ENCODE measurements at regions not wholly inside any gene's neighbourhood (a gene's known extent, or its start where the extent isn't known, plus 50 kb on each side); places are given as distances from the start of the nearest gene placed in this dataset.
"Not testable (repeated sequence)": the region's sequence is repeated elsewhere in the genome, so short reads cannot be mapped to it uniquely, and the experiment has no call there.

GRCh38 chr12:131199221-131199620 lies 245.5 kb downstream of the ADGRD1 start:
- Histone ChIP-seq H3K9me3 (no peaks in the 10 kb centered on the region), H3K4me1 (no peaks in the 10 kb centered on the region), H3K27ac (no peak overlapping the region), H3K36me3 (no peaks in the 10 kb centered on the region), H3K27me3 (no peaks in the 10 kb centered on the region), H3K4me3 (replicated peaks in 1 of 3) (no peak overlapping the region)
- intact Hi-C loops (cut with DNase I), result no loop called here
- no peak for TF ChIP-seq POLR2A (IDR thresholded peaks at IDR 0.05)
- no peak for TF ChIP-seq CTCF (IDR thresholded peaks at IDR 0.05)
- DNase-seq, result no peak
- 77 to 78% methylated on average over 3 of the region's 3 CpGs for WGBS, 2 donors

GRCh38 chr12:131201912-131202311 lies 248.2 kb downstream of the ADGRD1 start:
- H3K27me3 ChIP-seq; DNase-seq; H3K4me1 ChIP-seq; H3K27ac ChIP-seq; H3K36me3 ChIP-seq; intact Hi-C loops (cut with DNase I); H3K4me3 ChIP-seq (replicated peaks in 1 of 3); H3K9me3 ChIP-seq: not testable (repeated sequence)
- WGBS, 2 donors, result no CpG with 5 or more reads among the region's 20 CpGs

- 87 to 88% methylated on average over 39 of the region's 40 CpGs for WGBS, 2 donors
- no peaks in the 10 kb centered on the region for H3K9me3 ChIP-seq
- no peaks in the 10 kb centered on the region for H3K27me3 ChIP-seq
- DNase-seq, result no peak
- H3K4me1 ChIP-seq, result no peaks in the 10 kb centered on the region
- intact Hi-C loops (cut with DNase I), result no loop called here
- H3K4me3 ChIP-seq (replicated peaks in 1 of 3), result no peak overlapping the region
- no peak overlapping the region for H3K27ac ChIP-seq
- no peak for TF ChIP-seq POLR2A (IDR thresholded peaks at IDR 0.05)
- no peak for TF ChIP-seq CTCF (IDR thresholded peaks at IDR 0.05)
- H3K36me3 ChIP-seq, result no peaks in the 10 kb centered on the region
Observed at GRCh38 chr12:131202592-131203378, 249.1 kb downstream of the ADGRD1 start.

- no peaks in the 10 kb centered on the region for H3K27me3 ChIP-seq
- no peaks in the 10 kb centered on the region for H3K36me3 ChIP-seq
- WGBS, 2 donors, result 90 to 92% methylated on average over 19 to 20 of the region's 25 CpGs
- no peaks in the 10 kb centered on the region for H3K9me3 ChIP-seq
- DNase-seq, result no peak
- TF ChIP-seq CTCF (IDR thresholded peaks at IDR 0.05) (no peak), POLR2A (IDR thresholded peaks at IDR 0.05) (no peak)
- H3K4me3 ChIP-seq (replicated peaks in 1 of 3), result no peak overlapping the region
- no peaks in the 10 kb centered on the region for H3K4me1 ChIP-seq
- no peak overlapping the region for H3K27ac ChIP-seq
- intact Hi-C loops (cut with DNase I), result no loop called here
Observed at GRCh38 chr12:131203666-131204415, 250.1 kb downstream of the ADGRD1 start.

- WGBS, 2 donors, result 73% methylated on average over 5 to 6 of the region's 17 CpGs
- TF ChIP-seq CTCF (IDR thresholded peaks at IDR 0.05), result no peak
- TF ChIP-seq POLR2A (IDR thresholded peaks at IDR 0.05), result no peak
- H3K4me1 ChIP-seq, result no peaks in the 10 kb centered on the region
- no peak for DNase-seq
- no peaks in the 10 kb centered on the region for H3K27me3 ChIP-seq
- H3K9me3 ChIP-seq, result no peaks in the 10 kb centered on the region
- intact Hi-C loops (cut with DNase I), result no loop called here
- H3K4me3 ChIP-seq (replicated peaks in 1 of 3), result no peak overlapping the region
- no peak overlapping the region for H3K27ac ChIP-seq
- H3K36me3 ChIP-seq, result no peaks in the 10 kb centered on the region
Observed at GRCh38 chr12:131204416-131205274, 250.9 kb downstream of the ADGRD1 start.

- H3K9me3 ChIP-seq; H3K4me3 ChIP-seq (replicated peaks in 1 of 3); intact Hi-C loops (cut with DNase I); H3K4me1 ChIP-seq; H3K36me3 ChIP-seq; H3K27ac ChIP-seq; H3K27me3 ChIP-seq; DNase-seq: not testable (repeated sequence)
- 81 to 86% methylated on average over 16 to 23 of the region's 23 CpGs for WGBS, 2 donors
Observed at GRCh38 chr12:131205275-131205933, 251.7 kb downstream of the ADGRD1 start.

- H3K27ac ChIP-seq; H3K4me1 ChIP-seq; intact Hi-C loops (cut with DNase I); H3K27me3 ChIP-seq; H3K36me3 ChIP-seq; H3K4me3 ChIP-seq (replicated peaks in 1 of 3); DNase-seq; H3K9me3 ChIP-seq: not testable (repeated sequence)
- 85 to 94% methylated on average over 6 to 8 of the region's 19 CpGs for WGBS, 2 donors
Observed at GRCh38 chr12:131206630-131207299, 253.1 kb downstream of the ADGRD1 start.
